NCI-H1436 (cell line): ENCODE measurements at regions not wholly inside any gene's neighbourhood (a gene's known extent, or its start where the extent isn't known, plus 50 kb on each side); places are given as distances from the start of the nearest gene placed in this dataset.

Experiments used
- DNase-seq: peaks from one replicate; lab custom pipeline; 2025; lab: John Stamatoyannopoulos, UW

DNA sequence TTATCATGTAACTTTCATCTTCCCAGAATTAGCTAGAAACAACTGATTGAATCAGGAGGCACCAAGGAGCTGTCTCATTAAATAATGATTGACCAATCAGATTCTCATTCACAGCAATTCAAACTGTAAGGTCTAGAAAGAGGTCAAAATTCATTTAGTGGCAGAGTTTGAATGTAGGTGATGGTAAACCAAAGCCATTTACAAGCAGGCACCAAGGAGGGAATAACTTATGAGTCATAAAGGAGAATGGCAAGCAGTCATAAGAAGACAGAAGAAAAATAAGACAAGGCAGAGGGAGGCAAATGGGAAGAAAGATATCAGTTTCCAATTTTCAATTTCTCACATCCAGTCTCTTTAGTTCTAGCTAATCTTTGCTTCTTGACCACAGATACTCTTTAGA is 52.9 kb upstream of the DEFB112 start:
- DNase-seq, result no peak

DNA sequence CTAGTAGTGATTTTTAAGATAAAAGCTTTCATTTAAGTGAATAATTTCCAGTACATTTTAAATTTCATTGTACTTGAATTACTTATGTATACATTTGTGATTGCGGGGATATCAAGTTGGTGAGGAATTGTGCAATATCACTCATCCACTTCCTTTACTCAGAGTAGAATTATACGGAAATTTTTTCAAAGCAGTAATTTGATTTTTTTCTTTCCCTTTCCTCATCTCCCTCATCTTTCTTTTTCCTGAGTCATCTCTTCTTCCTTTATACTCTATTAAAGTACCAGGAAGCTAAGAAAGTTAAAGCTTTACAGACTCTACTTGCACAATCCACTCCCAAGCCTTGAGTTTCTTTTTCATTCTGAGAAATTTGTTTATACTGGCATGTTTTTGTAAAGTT is 60.9 kb upstream of the DEFB112 start:
- no peak for DNase-seq

DNA sequence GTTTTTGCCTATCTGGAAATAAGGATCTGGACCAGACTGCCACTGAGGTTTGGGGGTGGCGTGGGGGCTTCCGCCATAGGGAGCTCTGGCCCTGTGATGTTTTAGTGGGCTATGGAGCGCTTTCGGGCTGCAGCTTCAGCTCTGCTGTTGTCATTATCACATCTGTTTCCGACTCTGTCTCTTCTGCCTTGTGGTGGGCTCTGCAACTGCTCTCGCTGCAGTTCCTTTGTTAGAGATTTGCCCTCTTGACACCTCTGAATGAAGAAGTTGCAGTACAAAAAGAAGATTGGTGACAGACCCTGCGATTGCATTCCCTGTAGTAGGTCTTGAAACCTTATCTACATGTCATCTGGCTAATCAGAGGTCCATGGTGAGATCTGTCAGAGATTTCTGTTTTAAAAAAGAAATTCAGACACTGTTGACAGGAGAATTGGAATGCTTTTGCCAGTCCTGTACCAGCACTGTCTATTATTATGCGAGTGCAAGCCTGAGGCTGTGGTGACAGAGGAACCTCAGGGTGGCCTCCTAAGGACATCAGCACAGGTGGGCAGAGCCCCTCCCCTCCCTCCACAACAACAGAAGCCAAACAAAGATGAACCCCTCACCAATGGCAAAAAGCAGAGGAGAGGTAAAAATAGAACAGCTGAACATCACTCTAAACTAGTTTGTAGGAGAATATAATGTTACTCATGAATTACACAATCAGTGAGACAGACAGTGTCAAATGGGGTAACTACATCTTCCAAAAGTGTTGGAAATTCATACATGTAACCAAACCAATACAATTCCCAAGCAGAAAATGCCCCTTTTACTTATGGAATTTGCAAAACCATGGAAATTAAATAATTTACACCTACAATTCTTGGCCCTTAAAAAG is 63.5 kb upstream of the DEFB112 start:
- no peak for DNase-seq

- no peak for DNase-seq
Observed at GRCh38 chr6:50116390-50116789, 66.7 kb upstream of the DEFB112 start.

DNA sequence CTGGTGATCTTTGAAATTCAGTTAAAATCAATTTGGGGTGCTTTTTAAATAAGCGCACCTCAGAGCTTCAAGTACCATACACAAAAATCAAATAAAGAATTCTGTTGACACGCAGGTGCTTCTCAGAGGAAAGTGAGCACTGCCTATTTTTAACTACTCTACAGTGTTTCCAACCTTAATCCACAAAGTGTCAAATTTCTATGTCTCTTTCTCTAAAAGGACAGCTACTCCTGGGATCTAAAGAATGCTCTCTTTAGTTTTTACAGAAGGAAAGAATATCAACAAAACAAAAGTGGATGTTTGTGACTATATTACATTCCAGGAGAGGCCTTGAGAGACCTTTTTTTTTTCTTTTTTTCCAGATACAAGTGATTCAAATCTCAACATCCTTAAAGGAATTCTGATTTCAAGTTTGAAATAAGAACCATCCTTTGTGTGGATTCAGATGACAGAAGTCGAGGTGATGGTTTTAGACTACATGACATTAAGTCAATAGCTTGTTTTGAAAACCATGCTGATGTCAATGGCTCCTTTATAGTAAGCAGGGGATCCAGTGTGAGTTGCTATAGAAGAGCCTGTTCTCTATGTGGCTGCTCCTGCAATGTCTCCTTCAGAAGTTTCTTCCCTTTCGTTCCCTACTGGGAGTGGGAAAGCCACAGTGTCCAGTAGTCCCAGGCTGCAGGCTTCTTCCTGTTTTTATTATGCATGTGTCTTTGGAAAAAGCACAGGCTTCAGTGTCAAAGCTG is 67.2 kb upstream of the DEFB112 start:
- DNase-seq, result no peak

DNA sequence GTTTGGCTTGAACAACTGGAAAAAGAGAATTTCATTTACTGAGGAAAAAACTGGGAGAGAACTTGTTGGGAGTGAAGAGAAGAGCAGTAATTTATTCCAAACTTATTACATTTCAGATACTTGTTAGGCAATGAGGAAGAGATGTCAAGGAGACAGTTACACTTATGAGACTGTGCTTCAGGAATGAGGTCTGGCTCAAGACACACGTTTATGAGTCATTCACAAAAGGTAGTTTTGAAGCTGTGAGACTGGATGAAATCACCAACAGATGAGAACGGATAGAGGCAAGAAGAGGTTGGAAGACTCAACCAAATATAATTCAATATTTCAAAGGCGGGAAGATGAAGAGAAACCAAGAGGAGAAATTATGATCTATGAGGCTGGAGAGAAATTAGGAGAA is 70.6 kb upstream of the DEFB112 start:
- no peak for DNase-seq

DNA sequence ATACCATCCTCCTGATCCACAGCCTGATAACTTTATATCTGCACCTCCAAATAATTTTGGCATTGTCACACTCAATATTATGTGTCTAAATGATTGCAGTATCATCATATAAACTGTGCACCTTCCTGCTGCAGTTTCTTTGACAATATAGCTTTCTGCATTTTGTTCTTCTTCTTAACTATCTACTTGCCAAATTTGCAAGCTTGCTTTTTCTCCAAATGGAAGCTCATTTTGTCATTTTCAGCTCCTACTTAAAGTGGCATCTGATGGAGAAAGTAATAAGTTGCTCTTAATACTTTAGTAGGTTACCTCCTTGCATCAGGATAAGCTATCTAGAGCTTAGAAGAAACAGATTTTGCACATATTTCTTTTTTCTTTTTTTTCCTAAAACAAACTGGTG is 74.0 kb upstream of the DEFB112 start:
- no peak for DNase-seq

GRCh38 chr6:50124572-50124971 is 74.8 kb upstream of the DEFB112 start:
- no peak for DNase-seq

GRCh38 chr6:50128420-50129005 is 78.8 kb upstream of the DEFB112 start:
- DNase-seq, result peak; percentile 3

GRCh38 chr6:50135968-50136367 is 86.2 kb upstream of the DEFB112 start:
- no peak for DNase-seq

DNA sequence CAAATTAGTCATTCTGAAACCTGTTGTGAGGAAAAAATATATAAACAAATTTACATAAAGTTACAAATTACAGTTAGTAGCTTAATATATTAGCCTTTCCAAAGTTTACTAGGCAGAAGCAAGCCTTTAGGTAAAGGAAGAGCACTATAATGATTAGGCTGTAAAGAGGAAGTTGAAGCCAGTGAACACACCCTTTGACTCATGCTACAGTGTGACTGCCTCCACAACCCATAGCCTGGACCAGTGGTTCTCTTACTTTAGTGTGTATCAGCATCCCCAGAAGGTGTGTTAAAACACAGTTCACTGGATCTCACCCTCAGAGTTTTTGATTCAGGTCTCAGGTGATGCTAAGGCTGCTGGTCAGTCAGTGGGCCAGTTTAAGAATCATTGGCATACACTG is 91.4 kb upstream of the DEFB112 start:
- no peak for DNase-seq

DNA sequence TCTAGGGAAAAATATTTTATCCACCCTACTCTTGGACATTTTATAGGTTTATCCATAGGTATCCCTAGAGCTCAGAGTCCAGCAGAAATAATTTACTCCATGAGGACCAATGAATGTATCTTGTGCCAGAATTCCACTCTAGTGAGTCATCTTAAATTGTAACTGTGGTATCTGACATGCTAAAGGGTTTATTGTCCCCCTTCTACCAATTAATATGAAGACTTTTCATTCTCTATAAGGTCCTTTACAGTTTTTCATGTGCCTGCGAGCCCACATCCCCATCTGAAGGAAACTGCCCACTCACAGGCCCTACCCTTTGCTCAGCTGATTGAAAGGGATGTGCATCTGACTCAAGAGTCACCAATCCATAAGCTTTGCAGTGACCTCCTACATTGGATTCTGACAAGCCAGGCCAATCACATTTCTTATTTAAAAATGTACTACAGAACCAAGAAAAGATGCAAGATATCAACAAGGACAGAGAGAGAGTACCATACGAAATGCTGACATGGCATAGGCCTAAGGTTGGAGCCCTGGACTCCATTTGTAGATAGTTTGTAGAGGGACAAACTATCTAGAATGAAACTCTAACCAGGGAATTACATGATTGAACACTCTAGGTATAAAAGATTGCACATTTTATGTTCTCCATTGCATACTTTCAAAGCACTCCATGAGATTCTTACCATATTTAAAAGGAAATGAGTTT is 93.4 kb upstream of the DEFB112 start:
- DNase-seq, result no peak

DNA sequence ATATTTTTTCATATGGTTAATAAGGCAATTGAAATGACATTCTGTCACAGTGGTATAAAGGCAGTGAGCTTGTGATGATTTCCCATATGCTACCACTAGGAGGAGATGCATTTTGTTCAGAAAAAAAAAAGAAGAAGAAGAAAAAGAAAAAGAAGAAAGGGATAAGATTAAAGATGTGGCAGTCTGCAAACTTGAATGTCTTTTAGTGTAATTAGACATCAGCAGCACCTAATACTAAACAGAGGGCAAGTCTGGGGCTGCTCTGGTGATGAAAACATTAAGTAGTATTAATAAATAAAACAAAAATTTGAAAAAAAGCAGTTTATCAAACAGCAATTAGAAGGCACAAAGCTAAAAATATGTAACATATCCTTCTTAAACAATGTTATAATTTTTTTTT is 95.4 kb upstream of the DEFB112 start:
- no peak for DNase-seq

DNA sequence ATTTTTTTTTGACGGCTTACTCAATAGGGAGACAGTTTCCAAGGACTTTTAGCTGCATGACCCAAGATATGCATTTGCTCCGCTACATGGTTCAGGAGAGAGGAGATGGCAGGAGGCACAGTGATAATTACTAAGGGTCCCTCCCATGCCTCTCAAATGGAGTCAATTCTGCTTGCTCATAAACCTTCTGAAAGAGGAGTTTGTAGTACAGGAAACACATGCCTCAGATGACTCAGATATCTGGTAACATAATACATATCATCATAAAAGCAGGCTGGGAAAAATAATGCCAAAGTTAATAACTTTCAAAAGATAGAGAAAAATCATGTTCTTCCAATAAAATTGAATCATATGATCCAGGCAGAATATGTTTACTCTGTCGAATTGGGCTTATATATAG is 97.6 kb upstream of the DEFB112 start:
- no peak for DNase-seq

DNA sequence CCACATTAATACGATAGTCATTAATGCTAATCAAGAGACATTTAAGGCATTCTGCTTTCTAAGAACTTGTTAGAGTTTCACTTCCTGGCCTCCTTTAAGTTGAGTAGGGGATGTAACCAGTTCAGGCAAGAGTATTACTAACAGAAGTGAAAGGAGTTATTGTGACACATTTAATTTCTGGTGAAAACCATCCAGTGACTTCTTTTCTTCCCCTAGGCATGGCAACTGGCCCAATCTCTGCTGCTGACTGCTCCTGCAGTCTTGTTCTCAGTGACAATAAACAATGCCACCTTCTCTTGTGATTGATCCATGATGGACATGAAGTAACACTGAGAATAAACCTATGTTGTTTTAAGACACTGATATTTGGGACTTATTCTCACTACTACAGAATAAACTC is 130.9 kb upstream of the DEFB112 start:
- DNase-seq, result no peak

DNA sequence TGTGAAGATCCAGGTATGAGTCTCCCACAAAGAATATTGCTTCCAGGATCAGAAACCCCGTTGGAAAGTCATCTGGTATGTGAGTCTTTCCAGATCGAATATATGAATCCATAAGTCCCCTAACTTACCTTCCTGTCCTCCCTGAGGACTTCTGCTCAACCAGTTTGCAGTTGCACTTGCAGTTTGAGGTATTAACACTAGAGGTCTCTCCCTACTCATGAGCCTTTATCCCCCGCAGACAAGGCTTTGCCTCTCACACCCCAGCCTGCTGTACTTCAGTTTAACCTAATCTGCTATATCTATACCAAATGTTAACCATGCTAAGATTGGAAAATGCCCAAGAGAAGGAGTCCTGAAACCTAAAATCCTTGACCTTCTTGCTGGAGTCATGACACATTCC is 135.3 kb upstream of the DEFB112 start:
- DNase-seq, result peak; percentile 9

DNA sequence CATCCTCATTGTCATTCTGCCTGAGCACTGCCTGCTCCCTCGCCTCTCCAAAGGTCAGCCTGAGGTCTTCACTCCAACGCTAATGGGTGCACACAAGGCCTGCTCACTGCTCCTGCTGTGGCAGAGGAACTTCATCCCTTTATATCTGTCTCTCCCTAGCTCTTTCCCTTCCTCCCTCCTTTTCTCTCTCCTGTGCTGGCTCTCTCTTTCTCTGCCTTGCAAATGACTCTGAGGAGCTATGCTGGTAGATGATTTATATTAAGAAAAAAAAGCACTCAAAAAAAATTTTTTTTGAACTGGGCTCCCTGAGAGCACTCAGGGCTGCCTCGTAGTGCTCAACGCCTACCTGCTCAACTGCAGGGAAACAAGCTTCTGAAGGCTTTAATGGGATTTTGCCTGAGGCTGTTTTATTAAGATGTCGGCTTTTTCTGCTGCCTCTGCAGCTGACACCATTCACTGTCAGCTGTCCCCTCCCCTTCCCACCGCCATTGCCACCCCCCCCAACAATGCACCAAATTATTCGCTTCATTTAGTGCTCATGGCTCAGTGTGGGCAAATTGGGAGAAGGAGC is 137.7 kb upstream of the DEFB112 start:
- DNase-seq, result peak; percentile 41

DNA sequence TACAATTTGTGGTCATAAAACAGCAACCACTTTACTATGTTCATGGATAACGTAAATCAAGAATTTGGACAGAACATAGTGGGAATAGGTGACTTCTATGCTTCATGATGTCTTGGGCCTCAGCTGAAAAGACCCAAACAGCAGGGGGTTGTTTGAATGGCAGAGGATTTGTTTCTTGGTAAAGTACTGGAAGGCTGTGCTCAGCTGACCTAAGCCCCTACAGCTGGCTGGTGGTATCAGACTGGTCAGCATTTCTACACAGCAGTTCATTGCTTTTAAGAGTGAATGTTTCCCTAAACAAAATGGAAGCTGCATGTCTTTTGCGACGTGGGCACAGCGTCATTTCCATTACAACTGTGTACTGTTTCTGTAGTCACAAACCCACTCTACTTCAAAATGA is 148.5 kb upstream of the DEFB112 start:
- DNase-seq, result no peak

GRCh38 chr6:50202766-50203165 is 153.0 kb upstream of the DEFB112 start:
- DNase-seq, result no peak

DNA sequence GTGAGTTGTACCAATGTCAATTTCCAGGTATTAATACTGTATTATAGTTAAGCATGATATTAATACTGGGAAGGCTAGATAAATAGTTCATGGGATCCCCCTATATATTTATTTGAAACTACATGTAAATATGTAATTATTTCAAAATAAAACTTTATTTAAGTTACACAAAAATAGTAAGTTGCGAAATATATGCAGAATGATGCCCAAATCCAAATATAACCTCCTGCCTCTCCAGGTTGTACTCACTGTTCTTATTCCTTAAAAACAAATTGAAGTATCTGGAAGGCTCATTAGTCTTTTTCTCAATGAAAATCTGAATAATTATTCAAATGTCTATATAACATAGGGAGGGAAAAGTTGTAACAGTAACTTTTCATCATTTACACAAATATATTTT is 161.9 kb upstream of the DEFB112 start:
- DNase-seq, result no peak

DNA sequence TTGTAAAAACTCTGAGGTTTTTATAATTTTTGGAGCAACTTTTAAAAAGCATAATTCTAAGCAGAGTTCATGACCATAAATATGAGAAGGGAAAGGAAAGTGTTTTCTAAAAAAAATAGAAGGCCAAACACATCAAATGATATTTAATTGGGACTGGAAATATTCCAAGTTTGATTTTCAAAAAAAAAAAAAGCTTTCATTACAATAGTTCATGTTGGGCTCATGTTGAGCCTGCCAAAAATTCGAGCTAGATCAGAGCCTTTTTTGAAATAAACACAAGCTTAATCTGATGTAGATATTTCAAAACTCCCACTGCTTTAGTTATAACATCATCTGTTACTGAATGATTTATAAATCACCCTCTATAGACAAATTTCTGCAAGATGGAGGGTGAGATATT is 163.4 kb upstream of the DEFB112 start:
- DNase-seq, result no peak

DNA sequence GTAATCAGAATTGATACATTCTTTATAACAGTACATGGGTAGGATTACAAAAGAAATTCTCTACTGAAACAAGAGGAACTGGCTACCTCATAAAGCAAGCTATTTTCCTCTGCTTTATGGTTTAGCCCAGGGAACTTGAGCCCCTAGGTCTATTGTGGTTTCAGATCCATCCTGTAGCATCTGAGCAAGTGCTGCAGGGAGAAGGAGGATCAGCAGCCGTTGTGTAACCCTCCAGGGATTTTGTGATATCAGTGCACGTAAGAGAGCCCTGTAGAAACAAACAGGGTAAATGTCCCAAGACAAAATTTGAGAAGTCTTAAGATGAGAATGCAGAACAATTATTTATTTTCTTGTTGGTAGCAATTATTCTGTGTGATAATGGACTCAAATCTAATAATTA is 165.2 kb upstream of the DEFB112 start:
- DNase-seq, result no peak
